H1 (cell line): ENCODE measurements at regions not wholly inside any gene's neighbourhood (a gene's known extent, or its start where the extent isn't known, plus 50 kb on each side); places are given as distances from the start of the nearest gene placed in this dataset.

Source experiments
- CTCF ChIA-PET: fragments of 300-600 bp; sonication (Branson Sonifier 250); formaldehyde crosslinking; loops from one replicate; lab custom pipeline; 2021; ENCODE audit not compliant: partially characterized antibody; lab: Charles Lee
- POLR2A ChIA-PET: fragments of 300-600 bp; sonication (Branson Sonifier 250); formaldehyde crosslinking; loops from one replicate; lab custom pipeline; 2021; ENCODE audit warnings: inconsistent platforms; ENCODE audit not compliant: partially characterized antibody; lab: Charles Lee
- DNase-seq, 2 experiments: peaks; one replicate each; pipeline versions ENCODE4 v3.0.0 to v3.0.0-alpha.2; 2010 to 2022; ENCODE audit warnings: low spot score in 2 of 2, low read depth in 1 of 2, mixed read lengths in 1 of 2
- FAIRE-seq: peaks from 2 replicates; lab custom pipeline; 2011; peaks lifted over from hg19 to GRCh38; lab: Jason Lieb, UNC
- H2AFZ ChIP-seq: 2 replicates; pipeline ENCODE4 v1.8.1; 2012; ENCODE audit warnings: low read length, inconsistent platforms
- H2AK5ac ChIP-seq: 2 replicates; pipeline ENCODE4 v1.6.1; 2013; ENCODE audit warnings: low read depth, low read length
- H2BK120ac ChIP-seq: replicated peaks from 2 replicates; pipeline ENCODE3; 2013; ENCODE audit warnings: low read depth, low read length, inconsistent platforms
- H2BK12ac ChIP-seq: 2 replicates; pipeline ENCODE4 v1.6.1; 2013; ENCODE audit warnings: low read depth, low read length
- H2BK15ac ChIP-seq: 2 replicates; pipeline ENCODE4 v1.6.1; 2013; ENCODE audit warnings: low read length
- H2BK20ac ChIP-seq: 2 replicates; pipeline ENCODE4 v1.6.1; 2013; ENCODE audit warnings: low read length
- H2BK5ac ChIP-seq: 2 replicates; pipeline ENCODE4 v1.6.1; 2013; ENCODE audit warnings: low read depth, low read length
- H3K14ac ChIP-seq: 2 replicates; pipeline ENCODE4 v1.6.1; 2013; ENCODE audit warnings: inconsistent platforms; ENCODE audit not compliant: insufficient read length
- H3K18ac ChIP-seq: 2 replicates; pipeline ENCODE4 v1.6.1; 2013; ENCODE audit warnings: low read length; ENCODE audit errors: extremely low read depth
- H3K23ac ChIP-seq: 2 replicates; pipeline ENCODE4 v1.6.1; 2013; ENCODE audit warnings: inconsistent platforms; ENCODE audit not compliant: insufficient read length
- H3K23me2 ChIP-seq: 2 replicates; pipeline ENCODE4 v1.6.1; 2013; ENCODE audit warnings: low read depth, low read length
- H3K27ac ChIP-seq: 2 replicates; pipeline ENCODE4 v1.6.1; 2011; ENCODE audit warnings: low read depth, low read length, inconsistent platforms
- H3K27me3 ChIP-seq, 4 experiments: replicated peaks in 1 of 4; 1 replicate in 1 of 4; 2 replicates in 3 of 4; pipeline versions ENCODE4 v1.6.1 to v1.8.1; 2011 to 2013; ENCODE audit warnings: low read length in 3 of 4, mild to moderate bottlenecking in 3 of 4, inconsistent platforms in 2 of 4, mixed read lengths in 2 of 4, moderate library complexity in 1 of 4; ENCODE audit not compliant: control insufficient read depth in 3 of 4, insufficient read depth in 3 of 4; ENCODE audit errors: extremely low read depth in 1 of 4
- H3K36me3 ChIP-seq, 4 experiments: 2 replicates each; pipeline versions ENCODE4 v1.6.1 to v1.8.1; 2011 to 2013; ENCODE audit warnings: mild to moderate bottlenecking in 4 of 4, low read length in 3 of 4, moderate library complexity in 2 of 4, control low read depth in 1 of 4, inconsistent platforms in 1 of 4; ENCODE audit not compliant: insufficient read depth in 4 of 4, control insufficient read depth in 2 of 4
- H3K4ac ChIP-seq: replicated peaks from 2 replicates; pipeline ENCODE3; 2013; ENCODE audit warnings: low read length, low read depth, mixed read lengths, inconsistent platforms; ENCODE audit not compliant: insufficient read length
- H3K4me1 ChIP-seq, 4 experiments: replicated peaks in 1 of 4; 1 replicate in 1 of 4; 2 replicates in 3 of 4; pipeline versions ENCODE4 v1.6.1 to v1.8.1; 2011 to 2013; ENCODE audit warnings: low read length in 3 of 4, inconsistent platforms in 2 of 4, mixed read lengths in 1 of 4; ENCODE audit not compliant: insufficient read depth in 4 of 4, control insufficient read depth in 3 of 4
- H3K4me2 ChIP-seq, 2 experiments: 2 replicates each; pipeline versions ENCODE4 v1.6.1 to v1.8.1; 2011 to 2013; ENCODE audit warnings: low read depth in 2 of 2, low read length in 2 of 2, control low read depth in 1 of 2, inconsistent platforms in 1 of 2, mild to moderate bottlenecking in 1 of 2; ENCODE audit not compliant: insufficient read depth in 1 of 2
- H3K4me3 ChIP-seq, 4 experiments: fragments of 200-600, 300-600 bp in 1 of 4; sonication (generic), shearing (Covaris generic), sonication (Bioruptor Twin) in 1 of 4; 2 replicates each; pipeline versions ENCODE4 v1.5.1 to v1.8.1; 2011 to 2016; ENCODE audit warnings: low read length in 4 of 4, low read depth in 3 of 4, control low read depth in 2 of 4, inconsistent platforms in 2 of 4, mild to moderate bottlenecking in 2 of 4, mixed read lengths in 1 of 4, moderate library complexity in 1 of 4; ENCODE audit not compliant: insufficient read depth in 2 of 4; ENCODE audit errors: extremely low read depth in 1 of 4
- H3K56ac ChIP-seq: replicated peaks from 2 replicates; pipeline ENCODE3; 2013; ENCODE audit warnings: low read depth, mild to moderate bottlenecking, mixed read lengths, low read length, inconsistent platforms; ENCODE audit not compliant: insufficient read length
- H3K79me1 ChIP-seq: 2 replicates; pipeline ENCODE4 v1.6.1; 2013; ENCODE audit warnings: low read depth, low read length, control low read depth
- H3K79me2 ChIP-seq, 2 experiments: 2 replicates each; pipeline versions ENCODE4 v1.6.1 to v1.8.1; 2012 to 2013; ENCODE audit warnings: low read length in 2 of 2, mild to moderate bottlenecking in 2 of 2, inconsistent platforms in 1 of 2; ENCODE audit not compliant: insufficient read depth in 2 of 2, control insufficient read depth in 1 of 2
- H3K9ac ChIP-seq, 4 experiments: replicated peaks in 1 of 4; 1 replicate in 1 of 4; 2 replicates in 3 of 4; pipeline versions ENCODE4 v1.6.1 to v1.8.1; 2011 to 2013; ENCODE audit warnings: low read depth in 3 of 4, low read length in 3 of 4, control low read depth in 2 of 4, mild to moderate bottlenecking in 2 of 4, moderate library complexity in 2 of 4, inconsistent platforms in 1 of 4; ENCODE audit errors: extremely low read depth in 1 of 4
- H3K9me3 ChIP-seq, 2 experiments: 2 replicates each; pipeline versions ENCODE4 v1.6.1 to v1.8.1; 2012 to 2013; ENCODE audit warnings: mild to moderate bottlenecking in 2 of 2, moderate library complexity in 2 of 2, control low read depth in 1 of 2, inconsistent platforms in 1 of 2, low read depth in 1 of 2, low read length in 1 of 2, mixed read lengths in 1 of 2; ENCODE audit not compliant: insufficient read depth in 2 of 2
- H4K20me1 ChIP-seq, 2 experiments: replicated peaks in 1 of 2; 2 replicates each; pipeline versions ENCODE3 to v1.8.1; 2011 to 2013; ENCODE audit warnings: inconsistent platforms in 2 of 2, low read length in 2 of 2, mild to moderate bottlenecking in 1 of 2; ENCODE audit not compliant: insufficient read depth in 2 of 2, control insufficient read depth in 1 of 2
- H4K5ac ChIP-seq: 2 replicates; pipeline ENCODE4 v1.6.1; 2013; ENCODE audit warnings: low read length, low read depth, mixed read lengths, inconsistent platforms; ENCODE audit not compliant: insufficient read length
- H4K8ac ChIP-seq: 2 replicates; pipeline ENCODE4 v1.8.0; 2013; ENCODE audit warnings: mild to moderate bottlenecking, moderate library complexity, low read length, inconsistent platforms; ENCODE audit not compliant: insufficient read depth; ENCODE audit errors: extremely low read depth
- H4K91ac ChIP-seq: replicated peaks from 2 replicates; pipeline ENCODE3; 2013; ENCODE audit warnings: low read length, mixed read lengths, inconsistent platforms; ENCODE audit not compliant: insufficient read length
- BCL11A ChIP-seq, 2 experiments: IDR thresholded peaks; one replicate each; pipeline ENCODE4 v1.6.1; 2011; ENCODE audit warnings: low read depth in 2 of 2, low read length in 2 of 2, mild to moderate bottlenecking in 2 of 2
- TAF7 ChIP-seq: optimal IDR thresholded peaks from 2 replicates; pipeline ENCODE3; 2011; ENCODE audit warnings: low read depth, mild to moderate bottlenecking, inconsistent platforms, low read length, moderate library complexity, borderline replicate concordance
- WGBS, 2 experiments: shearing (Covaris generic) in 1 of 2; methylation state at CpG; one replicate each; pipeline versions ENCODE4 v1.1.6 to v1.1.7; 2013 to 2015; ENCODE audit warnings: low lambda C conversion rate in 2 of 2, mixed read lengths in 2 of 2, inconsistent platforms in 1 of 2, low coverage in 1 of 2, missing lambda C conversion rate in 1 of 2; ENCODE audit not compliant: insufficient replicate concordance in 2 of 2, insufficient coverage in 1 of 2, insufficient read length in 1 of 2; ENCODE audit errors: extremely low coverage in 1 of 2, missing lambda C conversion rate in 1 of 2; 5-methylcytosine and 5-hydroxymethylcytosine counted together

DNA sequence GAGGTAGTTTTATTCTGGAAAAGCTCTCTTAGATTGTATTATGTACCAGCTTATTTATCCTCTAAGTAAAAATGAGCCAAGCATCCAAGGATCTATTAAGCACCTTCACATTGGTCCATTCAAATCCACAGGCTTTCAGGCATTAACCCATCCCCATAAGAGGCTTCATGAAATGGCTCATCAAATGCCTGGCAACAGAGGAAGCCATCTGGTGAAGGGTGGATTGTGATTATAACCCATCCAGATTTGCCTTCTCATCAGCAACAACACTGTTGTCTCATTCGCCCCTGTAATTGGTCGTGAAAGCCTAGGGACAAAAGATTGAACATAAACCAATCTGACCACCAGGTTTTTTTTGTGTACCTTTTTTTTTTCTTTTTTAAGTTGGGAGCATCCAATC is 134.3 kb upstream of the TACR1 start:
- Histone ChIP-seq H3K18ac (no peak overlapping the region), H3K79me1 (no peaks in the 10 kb centered on the region), H3K27ac (no peak overlapping the region), H3K56ac (no peak overlapping the region), H3K27me3 (no peaks in the 10 kb centered on the region), H3K9ac (no peak overlapping the region), H3K14ac (no peak overlapping the region), H3K4ac (no peak overlapping the region), H3K9me3 (no peaks in the 10 kb centered on the region), H4K8ac (no peak overlapping the region), H3K4me3 (no peak overlapping the region), H2BK12ac (no peak overlapping the region), H3K23me2 (no peaks in the 10 kb centered on the region), H3K36me3 (no peaks in the 10 kb centered on the region), H3K4me2 (no peak overlapping the region), H3K23ac (no peak overlapping the region), H3K4me1 (no peaks in the 10 kb centered on the region; a peak in 1 of 7 replicates), H2BK120ac (no peak overlapping the region), H4K91ac (no peak overlapping the region), H2AFZ (peak overlapping the region; percentile 7; the same call in 1 of the 2 replicates), H2AK5ac (no peak overlapping the region), H2BK5ac (no peak overlapping the region), H4K20me1 (no peaks in the 10 kb centered on the region), H3K79me2 (no peaks in the 10 kb centered on the region), H4K5ac (no peak overlapping the region), H2BK15ac (no peak overlapping the region), H2BK20ac (no peak overlapping the region)
- DNase-seq (no peak), FAIRE-seq (no peak)
- CTCF ChIA-PET: interaction anchor here (0.6 to 1.2 kb wide), 2 partner anchors 11 to 206 kb away, joined by 3 to 4 read pairs; no protein-coding TSS in a partner anchor
- TF ChIP-seq BCL11A (IDR thresholded peaks at IDR 0.05; ENCODE audit: low read depth in 2 of 2, low read length in 2 of 2): no peak
- no peak for TF ChIP-seq TAF7
- POLR2A ChIA-PET: no interaction called here
- WGBS, 2 experiments: 77% methylated on average over 2 of the region's 2 CpGs; no CpG with 5 or more reads in 1 of the 2 experiments
